ENCODE measurements at regions not wholly inside any gene's neighbourhood (a gene's known extent, or its start where the extent isn't known, plus 50 kb on each side); places are given as distances from the start of the nearest gene placed in this dataset.

DNA sequence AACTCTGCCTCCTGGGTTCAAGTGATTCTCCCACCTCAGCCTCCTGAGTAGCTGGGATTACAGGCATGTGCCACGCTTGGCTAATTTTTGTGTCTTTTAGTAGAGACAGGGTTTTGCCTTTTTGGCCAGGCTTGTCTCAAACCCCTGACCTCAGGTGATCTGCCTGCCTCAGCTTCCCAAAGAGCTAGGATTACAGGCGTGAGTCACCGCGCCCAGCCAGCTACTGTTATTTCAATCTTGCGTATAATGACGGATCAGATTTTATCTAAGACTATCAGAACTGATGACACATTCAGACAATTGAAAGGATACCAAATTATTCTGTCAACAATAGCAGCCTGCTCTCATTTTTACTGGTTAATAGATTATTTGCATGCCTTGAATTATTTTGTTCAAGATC, 612.2 kb downstream of the ZIC1 start:
- no peak for DNase-seq (ENCODE audit: low read depth)
- TF ChIP-seq, protein P1, sequence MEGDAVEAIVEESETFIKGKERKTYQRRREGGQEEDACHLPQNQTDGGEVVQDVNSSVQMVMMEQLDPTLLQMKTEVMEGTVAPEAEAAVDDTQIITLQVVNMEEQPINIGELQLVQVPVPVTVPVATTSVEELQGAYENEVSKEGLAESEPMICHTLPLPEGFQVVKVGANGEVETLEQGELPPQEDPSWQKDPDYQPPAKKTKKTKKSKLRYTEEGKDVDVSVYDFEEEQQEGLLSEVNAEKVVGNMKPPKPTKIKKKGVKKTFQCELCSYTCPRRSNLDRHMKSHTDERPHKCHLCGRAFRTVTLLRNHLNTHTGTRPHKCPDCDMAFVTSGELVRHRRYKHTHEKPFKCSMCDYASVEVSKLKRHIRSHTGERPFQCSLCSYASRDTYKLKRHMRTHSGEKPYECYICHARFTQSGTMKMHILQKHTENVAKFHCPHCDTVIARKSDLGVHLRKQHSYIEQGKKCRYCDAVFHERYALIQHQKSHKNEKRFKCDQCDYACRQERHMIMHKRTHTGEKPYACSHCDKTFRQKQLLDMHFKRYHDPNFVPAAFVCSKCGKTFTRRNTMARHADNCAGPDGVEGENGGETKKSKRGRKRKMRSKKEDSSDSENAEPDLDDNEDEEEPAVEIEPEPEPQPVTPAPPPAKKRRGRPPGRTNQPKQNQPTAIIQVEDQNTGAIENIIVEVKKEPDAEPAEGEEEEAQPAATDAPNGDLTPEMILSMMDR (IDR thresholded peaks at IDR 0.05; ENCODE audit: control insufficient read depth, insufficient read depth, low read depth, low read length, missing control alignments): no peak

DNA sequence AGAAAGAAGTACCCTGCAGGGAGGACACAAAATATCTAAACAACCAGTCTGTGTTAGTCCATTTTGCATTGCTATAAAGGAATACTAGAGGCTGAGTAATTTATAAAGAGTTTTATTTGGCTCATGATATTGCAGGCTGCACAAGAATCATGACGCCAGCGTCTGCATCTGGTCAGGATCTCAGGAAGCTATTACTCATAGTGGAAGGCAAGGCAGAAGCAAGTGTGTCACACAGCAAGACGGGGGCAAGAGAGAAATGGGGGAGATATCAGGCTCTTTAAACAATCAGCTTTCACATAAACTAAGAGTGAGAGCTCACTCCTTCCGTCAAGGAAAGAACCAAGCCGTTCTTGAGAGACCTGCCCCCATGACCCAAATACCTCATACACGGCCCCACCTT, 614.8 kb downstream of the ZIC1 start:
- peak; percentile 80 for DNase-seq (ENCODE audit: low read depth)
- TF ChIP-seq, protein P1 (IDR thresholded peaks at IDR 0.05; ENCODE audit: control insufficient read depth, insufficient read depth, low read depth, low read length, missing control alignments): no peak

More for the DNA sequence above, 612.2 kb downstream of the ZIC1 start:
- no peak overlapping the region for H3K4me3 ChIP-seq (ENCODE audit: control insufficient read depth, low read depth, low read length)

DNA sequence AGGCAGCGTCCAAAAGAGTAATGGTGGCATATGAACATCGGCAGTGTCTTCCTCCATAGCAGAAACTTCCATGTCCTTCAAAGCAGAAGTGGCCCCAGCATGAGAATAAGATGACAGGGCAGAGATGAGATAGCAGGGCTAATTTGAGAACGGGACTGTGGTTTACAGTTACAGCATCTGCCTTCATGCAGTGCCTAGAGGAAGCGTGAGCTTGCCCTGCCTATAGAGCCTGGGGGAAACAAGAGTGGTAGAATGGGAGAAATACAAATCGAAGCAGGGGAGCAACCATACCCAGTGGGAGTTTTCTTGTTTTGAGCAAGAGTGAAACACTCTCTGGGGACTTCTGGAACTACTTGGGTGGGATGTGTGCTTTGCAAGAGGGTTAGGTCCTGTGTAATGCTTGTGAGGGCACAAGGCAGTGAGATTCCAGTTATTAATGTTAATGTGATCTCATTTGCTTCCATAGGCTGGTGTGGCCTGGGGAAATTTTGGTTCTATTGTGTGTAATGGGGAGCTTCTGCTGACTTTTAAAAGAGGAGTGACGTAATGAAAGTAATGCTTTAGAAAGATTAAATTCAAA, 616.9 kb downstream of the ZIC1 start:
- no peak overlapping the region for H3K4me3 ChIP-seq (ENCODE audit: control insufficient read depth, low read depth, low read length)
- DNase-seq (ENCODE audit: low read depth): no peak
- TF ChIP-seq, protein P1 (IDR thresholded peaks at IDR 0.05; ENCODE audit: control insufficient read depth, insufficient read depth, low read depth, low read length, missing control alignments): no peak

More for the DNA sequence above, 614.8 kb downstream of the ZIC1 start:
- H3K4me3 ChIP-seq (ENCODE audit: control insufficient read depth, low read depth, low read length): no peak overlapping the region

DNA sequence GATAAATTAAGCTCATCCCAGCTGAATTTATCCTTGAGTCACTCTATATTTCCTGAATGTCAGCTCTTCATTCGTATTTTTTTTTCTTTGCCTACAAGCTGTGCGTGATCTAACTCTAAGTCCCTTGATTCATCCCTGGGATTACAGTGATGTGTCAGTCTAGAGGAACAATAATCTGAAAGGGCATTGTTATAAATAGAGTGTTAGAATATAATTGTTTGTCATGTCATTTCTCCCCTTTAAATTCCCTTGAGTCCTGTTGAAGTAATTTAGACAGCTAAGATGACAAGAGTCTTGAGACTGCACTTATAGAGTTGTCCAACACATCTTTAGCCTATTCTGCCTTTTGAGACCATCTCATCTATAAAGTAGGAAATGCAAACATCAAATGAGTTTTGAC, 621.8 kb downstream of the ZIC1 start:
- TF ChIP-seq, protein P1 (IDR thresholded peaks at IDR 0.05; ENCODE audit: control insufficient read depth, insufficient read depth, low read depth, low read length, missing control alignments): no peak

DNA sequence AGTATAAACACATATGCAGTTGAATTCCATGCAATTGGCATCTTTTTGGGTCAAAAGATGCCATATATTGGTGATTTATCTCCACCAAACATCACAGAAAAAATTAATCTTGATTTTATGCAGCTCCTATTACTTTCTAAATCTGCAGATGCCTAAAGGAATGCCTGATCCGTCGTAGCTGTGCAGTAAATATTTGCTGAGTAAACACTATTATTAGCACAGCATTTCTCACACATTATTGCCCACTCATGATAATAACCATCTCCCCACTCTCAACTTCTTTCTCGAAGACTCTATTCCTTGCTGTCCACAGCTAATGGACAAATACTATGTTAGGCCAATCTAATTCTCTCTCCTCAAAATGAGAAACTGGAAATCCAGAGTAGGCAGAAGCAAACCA, 625.2 kb downstream of the ZIC1 start:
- H3K4me3 ChIP-seq (ENCODE audit: control insufficient read depth, low read depth, low read length): no peak overlapping the region
- TF ChIP-seq, protein P1 (IDR thresholded peaks at IDR 0.05; ENCODE audit: control insufficient read depth, insufficient read depth, low read depth, low read length, missing control alignments): no peak
- DNase-seq (ENCODE audit: low read depth): no peak

More for the DNA sequence above, 621.8 kb downstream of the ZIC1 start:
- DNase-seq (ENCODE audit: low read depth): no peak
- H3K4me3 ChIP-seq (ENCODE audit: control insufficient read depth, low read depth, low read length): no peak overlapping the region

DNA sequence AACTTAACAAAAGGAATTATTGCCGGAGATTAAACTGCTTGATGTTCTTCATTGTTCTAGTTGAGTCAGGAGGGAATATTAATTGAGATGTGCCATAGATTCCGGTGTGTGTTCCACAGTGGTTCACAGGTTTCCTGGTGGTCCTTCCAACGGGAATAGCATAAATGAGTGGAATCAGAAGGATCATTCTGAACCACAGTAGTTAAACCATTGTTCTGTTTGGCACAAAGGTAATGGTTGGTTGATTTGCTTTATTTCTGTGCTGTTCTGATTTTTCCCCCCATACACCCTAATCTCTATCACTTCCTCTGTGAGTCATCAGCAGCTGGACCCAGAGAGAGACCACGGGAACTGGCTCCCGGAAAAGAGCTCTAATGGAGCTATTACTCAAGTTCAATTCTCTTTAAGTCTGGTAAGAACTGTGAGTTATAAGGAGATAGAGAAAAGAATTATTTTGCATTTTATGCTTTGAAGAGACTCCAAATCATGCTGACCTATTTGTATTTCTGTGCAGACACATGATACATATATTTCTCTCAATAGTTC, 627.2 kb downstream of the ZIC1 start:
- TF ChIP-seq, protein P1 (IDR thresholded peaks at IDR 0.05; ENCODE audit: control insufficient read depth, insufficient read depth, low read depth, low read length, missing control alignments): no peak
- no peak for DNase-seq (ENCODE audit: low read depth)
- H3K4me3 ChIP-seq (ENCODE audit: control insufficient read depth, low read depth, low read length): no peak overlapping the region
